ENCODE measurements at regions not wholly inside any gene's neighbourhood (a gene's known extent, or its start where the extent isn't known, plus 50 kb on each side); places are given as distances from the start of the nearest gene placed in this dataset.
"Not testable (repeated sequence)": the region's sequence is repeated elsewhere in the genome, so short reads cannot be mapped to it uniquely, and the experiment has no call there.

GRCh38 chr19:28610731-28611130 lies 602.2 kb downstream of the UQCRFS1 start:
- DNase-seq = no peak

GRCh38 chr19:28609944-28610343 lies 603.0 kb downstream of the UQCRFS1 start:
- DNase-seq = no peak

DNA sequence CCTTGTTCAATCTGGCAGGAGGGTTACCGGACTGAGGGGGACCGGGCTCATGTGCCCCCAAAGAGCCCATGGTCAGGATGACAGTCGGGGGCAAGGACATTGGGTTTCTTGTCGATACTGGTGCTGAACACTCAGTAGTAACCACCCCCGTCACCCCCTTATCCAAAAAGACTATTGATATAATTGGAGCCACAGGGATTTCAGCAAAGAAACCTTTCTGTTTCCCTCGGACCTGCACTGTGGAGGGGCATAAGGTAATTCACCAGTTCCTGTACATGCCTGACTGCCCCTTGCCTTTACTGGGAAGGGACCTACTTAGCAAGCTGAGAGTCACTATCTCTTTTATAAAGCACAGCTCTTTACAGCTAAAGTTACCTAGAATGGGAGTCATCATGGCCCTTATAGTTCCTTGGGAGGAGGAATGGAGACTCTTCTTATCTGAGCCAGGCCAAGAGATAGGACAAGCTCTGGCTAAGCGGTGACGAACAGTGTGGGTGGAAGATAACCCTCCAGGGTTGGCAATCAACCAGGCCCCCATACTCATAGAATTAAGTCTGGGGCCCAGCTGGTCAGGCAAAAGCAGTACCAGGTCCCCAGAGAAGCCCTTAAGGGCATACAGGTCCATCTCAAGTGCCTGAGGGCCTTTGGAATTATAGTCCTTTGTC lies 603.7 kb downstream of the UQCRFS1 start:
- DNase-seq = no peak

GRCh38 chr19:28608292-28608691 lies 604.7 kb downstream of the UQCRFS1 start:
- no peak for DNase-seq

DNA sequence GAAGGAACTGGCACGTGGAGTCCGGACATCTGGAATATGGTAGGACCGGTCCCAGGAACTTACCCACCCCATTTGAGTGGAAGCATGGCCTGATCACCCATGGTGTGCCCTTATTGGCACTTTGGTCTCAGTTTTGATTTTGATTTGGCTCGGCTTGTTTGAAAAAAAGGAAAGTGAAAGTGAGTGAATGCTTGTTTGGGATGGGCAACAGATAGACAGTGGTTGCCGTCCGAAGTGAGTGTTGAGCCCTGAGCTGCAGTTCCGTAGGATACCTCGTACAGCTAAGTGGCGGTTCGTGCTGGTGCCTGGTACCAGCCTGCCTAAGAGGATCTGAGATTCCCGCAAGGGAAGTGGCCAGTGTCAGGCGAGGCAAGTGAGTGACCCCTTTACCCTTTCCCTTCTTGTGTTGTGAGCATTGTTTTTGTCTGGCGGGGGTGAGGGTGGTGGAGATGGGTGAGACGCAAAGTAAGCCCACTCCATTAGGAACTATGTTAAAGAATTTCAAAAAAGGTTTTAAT lies 605.8 kb downstream of the UQCRFS1 start:
- no peak for DNase-seq

DNA sequence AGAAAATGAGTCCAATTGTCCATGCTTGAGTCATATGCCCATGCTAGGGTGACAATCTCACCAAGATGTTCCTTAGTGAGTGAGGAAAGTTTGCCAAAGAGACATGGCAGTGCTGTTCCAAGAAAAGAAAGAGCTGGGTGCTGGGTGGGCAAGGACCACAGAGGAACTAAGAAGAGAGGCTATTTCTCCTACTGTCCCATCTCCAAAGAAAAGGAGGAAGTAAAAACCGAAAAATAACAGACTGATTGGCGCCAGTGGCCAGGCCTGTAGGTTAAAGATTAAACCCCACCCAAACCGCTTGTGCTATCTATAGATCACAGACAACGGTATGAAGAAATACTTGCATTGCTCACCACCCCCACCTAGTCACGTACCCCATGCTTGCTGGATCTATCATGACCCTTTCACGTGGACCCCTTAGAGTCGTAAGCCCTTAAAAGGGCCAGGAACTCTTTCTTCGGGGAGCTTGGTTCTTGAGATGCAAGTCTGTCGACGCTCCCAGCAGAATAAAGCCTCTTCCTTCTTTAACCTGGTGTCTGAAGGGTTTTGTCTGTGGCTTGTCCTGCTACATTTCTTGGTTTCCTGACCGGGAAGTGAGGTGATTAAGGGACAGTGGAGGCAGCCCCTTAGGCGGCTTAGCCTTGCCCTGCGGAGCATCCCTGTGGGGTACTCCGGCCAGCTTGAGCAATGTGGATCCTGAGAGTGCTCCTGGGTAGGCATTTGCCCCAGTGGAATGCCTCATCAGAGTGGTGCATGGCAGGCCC lies 606.5 kb downstream of the UQCRFS1 start:
- DNase-seq = no peak

GRCh38 chr19:28605501-28606268 lies 607.3 kb downstream of the UQCRFS1 start:
- DNase-seq = no peak

DNA sequence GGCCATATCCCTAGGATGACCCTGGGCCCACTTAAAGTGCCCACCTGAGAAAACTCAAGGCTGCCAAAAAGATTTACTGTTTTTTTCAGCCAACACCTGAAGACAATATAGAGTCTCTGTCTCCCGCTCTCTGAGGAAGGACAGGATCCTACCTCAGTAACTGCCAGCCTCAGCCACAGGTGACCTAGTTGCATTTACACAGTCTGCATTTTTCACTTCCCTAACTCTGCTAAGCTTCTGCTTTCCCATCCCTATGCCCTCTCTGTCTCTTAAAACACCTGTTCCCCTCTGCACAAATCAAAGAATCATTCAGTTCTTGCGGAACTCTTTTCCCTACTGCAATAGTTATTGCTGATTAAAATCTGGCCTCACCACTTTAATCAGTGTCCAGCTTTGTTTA lies 609.5 kb downstream of the UQCRFS1 start:
- DNase-seq = no peak

GRCh38 chr19:28602675-28603298 lies 610.2 kb downstream of the UQCRFS1 start:
- no peak for DNase-seq

GRCh38 chr19:28601723-28602440 lies 611.1 kb downstream of the UQCRFS1 start:
- DNase-seq = no peak

- no peak for DNase-seq
Measured at GRCh38 chr19:28598861-28599260, 614.1 kb downstream of the UQCRFS1 start.

DNA sequence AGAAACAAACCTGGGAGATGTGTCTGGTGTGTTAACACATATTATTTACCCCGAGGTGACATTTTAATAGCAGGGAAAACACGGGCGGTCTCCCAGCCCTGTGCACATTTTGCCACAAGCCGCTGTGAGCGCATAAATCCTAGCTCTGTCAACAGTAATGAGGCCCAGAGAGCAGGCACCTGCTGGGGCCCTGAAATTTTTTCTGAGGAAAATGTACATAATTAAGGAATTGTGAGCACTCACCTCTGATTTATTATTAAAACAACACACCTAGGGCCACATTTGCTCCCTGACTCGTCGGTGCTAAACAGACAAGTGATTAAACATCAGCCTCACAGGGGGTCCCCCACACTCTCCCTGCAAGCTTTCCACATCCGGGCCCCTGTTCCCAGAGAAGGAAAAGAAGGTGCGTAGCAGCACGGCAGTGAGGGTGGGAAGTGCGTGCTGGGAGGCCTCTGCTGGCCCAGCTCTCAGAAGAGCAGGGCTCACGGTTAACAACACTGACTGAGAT lies 616.3 kb downstream of the UQCRFS1 start:
- no peak for DNase-seq

DNA sequence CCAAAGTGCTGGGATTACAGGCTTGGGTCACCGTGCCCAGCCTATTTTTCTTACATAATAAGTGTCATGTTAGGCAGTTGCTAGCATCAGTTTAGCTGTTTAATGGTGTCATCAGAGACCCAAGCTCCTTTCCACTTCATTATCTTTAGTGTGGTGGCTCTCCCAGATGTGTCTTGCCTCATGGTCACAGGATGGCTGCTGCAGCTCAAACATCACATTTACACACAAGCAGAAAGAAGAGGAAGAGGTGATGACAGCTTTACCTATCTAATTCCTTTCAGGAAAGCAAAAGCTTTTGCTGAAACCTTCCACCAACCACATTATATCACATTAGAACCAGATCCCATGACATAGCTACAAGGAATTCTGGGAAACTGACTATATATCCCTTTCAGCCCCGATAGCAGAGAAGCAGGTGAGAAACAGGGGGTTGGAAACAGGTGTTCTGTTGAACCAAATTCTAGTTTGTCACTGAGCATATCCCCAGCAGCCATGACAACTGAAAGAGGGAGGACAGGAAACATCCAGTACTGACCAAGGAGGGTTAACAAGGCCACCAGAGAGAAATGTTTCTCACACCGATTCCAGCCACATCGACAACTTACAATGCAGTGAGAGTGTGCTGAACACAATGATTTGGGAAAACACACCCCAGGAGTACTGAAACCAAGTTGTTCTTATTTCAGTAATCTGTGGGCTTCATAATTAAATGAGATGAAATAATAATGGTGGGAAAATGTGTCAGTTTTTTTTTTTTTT lies 617.0 kb downstream of the UQCRFS1 start:
- no peak for DNase-seq

DNA sequence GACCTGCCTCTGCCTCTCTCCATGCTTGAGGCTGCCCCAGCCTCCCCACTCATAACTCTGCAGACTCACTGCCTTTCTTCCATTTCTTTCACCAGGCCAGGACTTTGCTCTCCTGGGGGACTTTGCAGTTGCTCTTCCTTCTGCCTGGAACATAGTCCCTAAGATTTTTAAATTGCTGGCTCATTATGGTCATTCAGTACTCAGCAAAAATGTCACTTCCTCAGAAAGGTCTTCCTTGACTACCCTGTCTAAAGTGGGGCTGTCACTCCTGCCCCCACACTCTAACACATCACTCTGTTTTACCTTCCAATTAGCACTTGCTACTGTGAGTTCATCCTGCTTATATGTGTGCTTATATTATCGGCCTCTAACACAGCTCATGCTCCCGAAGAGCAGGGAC lies 618.2 kb downstream of the UQCRFS1 start:
- DNase-seq = no peak

DNA sequence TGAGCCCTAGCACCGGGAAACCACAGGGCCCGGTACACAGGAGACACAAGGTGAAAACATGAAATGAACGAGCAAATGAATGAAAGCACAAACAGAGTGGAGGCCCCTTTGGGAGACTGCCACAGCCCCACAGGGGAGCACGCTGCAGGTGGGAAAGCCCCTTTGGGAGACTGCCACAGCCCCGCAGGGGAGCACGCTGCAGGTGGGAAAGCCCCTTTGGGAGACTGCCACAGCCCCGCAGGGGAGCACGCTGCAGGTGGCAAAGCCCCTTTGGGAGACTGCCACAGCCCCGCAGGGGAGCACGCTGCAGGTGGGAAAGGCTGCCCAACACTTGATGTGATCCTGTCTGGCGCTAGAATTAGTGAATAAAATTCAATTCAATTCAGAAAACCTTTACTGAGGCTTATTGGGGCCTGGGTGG lies 623.0 kb downstream of the UQCRFS1 start:
- DNase-seq = not testable (repeated sequence)

DNA sequence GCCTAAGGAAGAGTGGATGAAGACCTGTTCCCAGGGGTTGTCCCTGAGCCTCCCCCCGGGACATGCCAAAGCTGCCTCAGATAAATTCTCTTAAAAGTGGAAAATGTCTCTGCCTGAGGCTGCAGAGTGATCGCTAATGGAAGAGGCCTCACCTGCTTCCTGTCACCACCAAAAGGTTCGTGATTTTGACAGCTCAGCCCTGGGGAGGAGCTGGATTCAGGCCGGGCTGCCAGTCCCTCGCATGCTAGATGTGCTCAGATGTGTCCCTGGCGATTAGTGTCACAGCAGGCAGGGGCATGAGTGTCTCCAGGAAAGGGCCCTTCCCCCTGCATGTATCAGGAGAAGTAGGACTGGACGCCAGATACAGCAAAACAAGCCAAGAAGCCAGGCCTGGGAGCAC lies 626.5 kb downstream of the UQCRFS1 start:
- no peak for DNase-seq

- no peak for DNase-seq
Measured at GRCh38 chr19:28585796-28586195, 627.2 kb downstream of the UQCRFS1 start.

GRCh38 chr19:28583713-28584112 lies 629.2 kb downstream of the UQCRFS1 start:
- no peak for DNase-seq

DNA sequence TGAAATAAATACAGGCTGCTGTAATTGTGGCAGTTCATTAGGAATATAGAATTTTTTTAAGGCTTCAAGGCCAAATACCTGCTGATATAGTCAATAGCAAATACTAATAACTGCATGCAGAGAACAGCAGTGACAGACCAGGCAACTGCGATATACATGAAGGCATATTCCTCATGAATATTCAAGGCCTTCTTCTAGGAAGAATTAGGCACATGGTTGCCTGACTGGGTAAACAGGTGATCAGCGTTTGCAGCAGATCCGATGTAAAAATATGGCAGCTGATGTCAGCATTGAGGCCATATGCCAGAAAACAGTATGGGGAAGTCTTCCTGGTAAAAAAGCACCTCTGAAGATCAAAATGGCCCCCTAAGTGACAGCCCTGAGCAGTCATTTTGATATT lies 629.7 kb downstream of the UQCRFS1 start:
- no peak for DNase-seq

- no peak for DNase-seq
Measured at GRCh38 chr19:28582796-28583195, 630.2 kb downstream of the UQCRFS1 start.

DNA sequence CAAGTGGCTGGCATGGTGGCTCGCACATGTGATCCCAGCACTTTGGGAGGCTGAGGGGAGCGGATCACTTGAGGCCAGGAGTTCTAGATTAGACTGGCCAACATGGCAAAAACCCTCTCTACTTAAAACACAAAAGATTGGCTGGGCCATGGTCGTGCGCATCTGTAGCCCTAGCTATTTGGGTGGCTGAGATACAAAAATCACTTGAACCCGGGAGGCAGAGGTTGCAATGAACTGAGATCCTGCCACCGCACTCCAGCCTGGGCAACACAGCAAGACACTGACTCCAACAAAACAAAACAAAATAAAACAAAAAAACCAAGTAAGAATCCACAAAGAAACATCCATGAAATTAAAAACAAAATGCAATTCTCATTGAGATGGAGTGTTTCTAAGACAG lies 630.6 kb downstream of the UQCRFS1 start:
- DNase-seq = no peak

- no peak for DNase-seq
Measured at GRCh38 chr19:28581468-28581770, 631.5 kb downstream of the UQCRFS1 start.

All from AML-193 (cell line).